ENCODE measurements at regions not wholly inside any gene's neighbourhood (a gene's known extent, or its start where the extent isn't known, plus 50 kb on each side); places are given as distances from the start of the nearest gene placed in this dataset.

DNA sequence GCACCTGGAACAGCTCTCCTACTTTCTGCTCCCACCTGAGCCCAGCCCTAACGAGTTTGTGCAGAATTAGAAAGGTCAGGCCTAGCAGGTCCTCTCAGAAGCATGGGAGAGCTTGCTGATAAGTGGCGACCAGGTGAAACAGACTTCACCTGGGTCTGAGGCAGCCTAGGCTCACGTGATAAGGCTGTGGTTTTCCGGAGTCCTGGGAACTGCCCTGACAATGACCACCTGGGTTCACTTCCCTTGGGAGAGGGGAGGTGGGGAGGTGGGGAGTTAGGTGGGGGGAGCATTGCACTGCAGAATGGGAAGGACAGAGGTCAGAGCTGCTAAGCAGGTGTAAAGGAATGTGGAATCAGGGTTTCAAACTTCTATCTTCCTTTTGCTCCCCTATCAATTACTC lies 152.9 kb upstream of the MAP1B start:
- TF ChIP-seq, protein P1, sequence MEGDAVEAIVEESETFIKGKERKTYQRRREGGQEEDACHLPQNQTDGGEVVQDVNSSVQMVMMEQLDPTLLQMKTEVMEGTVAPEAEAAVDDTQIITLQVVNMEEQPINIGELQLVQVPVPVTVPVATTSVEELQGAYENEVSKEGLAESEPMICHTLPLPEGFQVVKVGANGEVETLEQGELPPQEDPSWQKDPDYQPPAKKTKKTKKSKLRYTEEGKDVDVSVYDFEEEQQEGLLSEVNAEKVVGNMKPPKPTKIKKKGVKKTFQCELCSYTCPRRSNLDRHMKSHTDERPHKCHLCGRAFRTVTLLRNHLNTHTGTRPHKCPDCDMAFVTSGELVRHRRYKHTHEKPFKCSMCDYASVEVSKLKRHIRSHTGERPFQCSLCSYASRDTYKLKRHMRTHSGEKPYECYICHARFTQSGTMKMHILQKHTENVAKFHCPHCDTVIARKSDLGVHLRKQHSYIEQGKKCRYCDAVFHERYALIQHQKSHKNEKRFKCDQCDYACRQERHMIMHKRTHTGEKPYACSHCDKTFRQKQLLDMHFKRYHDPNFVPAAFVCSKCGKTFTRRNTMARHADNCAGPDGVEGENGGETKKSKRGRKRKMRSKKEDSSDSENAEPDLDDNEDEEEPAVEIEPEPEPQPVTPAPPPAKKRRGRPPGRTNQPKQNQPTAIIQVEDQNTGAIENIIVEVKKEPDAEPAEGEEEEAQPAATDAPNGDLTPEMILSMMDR (IDR thresholded peaks at IDR 0.05) = no peak
- TF ChIP-seq POLR2A (IDR thresholded peaks at IDR 0.05; ENCODE audit: low read depth) (no peak), POLR2AphosphoS5 (IDR thresholded peaks at IDR 0.05) (no peak), EP300 (IDR thresholded peaks at IDR 0.05) (no peak)

Data from esophagus muscularis mucosa (tissue), 4 donors.